ENCODE measurements at regions not wholly inside any gene's neighbourhood (a gene's known extent, or its start where the extent isn't known, plus 50 kb on each side); places are given as distances from the start of the nearest gene placed in this dataset.

GRCh38 chr18:46338766-46339165 lies 234.6 kb downstream of the HAUS1 start:
- no peak overlapping the region for H3K27ac ChIP-seq
- no peak for TF ChIP-seq CTCF (conservative IDR thresholded peaks at IDR 0.05)

GRCh38 chr18:46340716-46341115 lies 236.5 kb downstream of the HAUS1 start:
- H3K27ac ChIP-seq: no peak overlapping the region
- TF ChIP-seq CTCF (conservative IDR thresholded peaks at IDR 0.05): no peak

- H3K27ac ChIP-seq: no peak overlapping the region
- TF ChIP-seq CTCF (conservative IDR thresholded peaks at IDR 0.05): no peak
Observed at GRCh38 chr18:46341986-46342525, 237.9 kb downstream of the HAUS1 start.

GRCh38 chr18:46343456-46343855 lies 239.3 kb downstream of the HAUS1 start:
- TF ChIP-seq CTCF (conservative IDR thresholded peaks at IDR 0.05): no peak
- H3K27ac ChIP-seq: no peak overlapping the region

GRCh38 chr18:46343931-46344372 lies 239.8 kb downstream of the HAUS1 start:
- no peak overlapping the region for H3K27ac ChIP-seq
- TF ChIP-seq CTCF (conservative IDR thresholded peaks at IDR 0.05): no peak

GRCh38 chr18:46344416-46345180 lies 240.4 kb downstream of the HAUS1 start:
- no peak for TF ChIP-seq CTCF (conservative IDR thresholded peaks at IDR 0.05)
- no peak overlapping the region for H3K27ac ChIP-seq

GRCh38 chr18:46345181-46345465 lies 240.9 kb downstream of the HAUS1 start:
- TF ChIP-seq CTCF (conservative IDR thresholded peaks at IDR 0.05): no peak
- no peak overlapping the region for H3K27ac ChIP-seq

Data from VCaP (cell line).